ENCODE measurements at regions not wholly inside any gene's neighbourhood (a gene's known extent, or its start where the extent isn't known, plus 50 kb on each side); places are given as distances from the start of the nearest gene placed in this dataset.
"Not testable (repeated sequence)": the region's sequence is repeated elsewhere in the genome, so short reads cannot be mapped to it uniquely, and the experiment has no call there.

GRCh38 chr1:88523854-88524528 is 160.1 kb upstream of the PKN2 start:
- no peak for DNase-seq

- no peak for DNase-seq
Observed at GRCh38 chr1:88526456-88526855, 157.6 kb upstream of the PKN2 start.

GRCh38 chr1:88528792-88529191 is 155.3 kb upstream of the PKN2 start:
- DNase-seq = no peak

GRCh38 chr1:88529581-88529980 is 154.5 kb upstream of the PKN2 start:
- DNase-seq = no peak

- no peak for DNase-seq
Observed at GRCh38 chr1:88530246-88530645, 153.8 kb upstream of the PKN2 start.

- DNase-seq = no peak
Observed at GRCh38 chr1:88537787-88538186, 146.3 kb upstream of the PKN2 start.

- no peak for DNase-seq
Observed at GRCh38 chr1:88538222-88538899, 145.7 kb upstream of the PKN2 start.

- no peak for DNase-seq
Observed at GRCh38 chr1:88540255-88540654, 143.8 kb upstream of the PKN2 start.

- no peak for DNase-seq
Observed at GRCh38 chr1:88541596-88541995, 142.5 kb upstream of the PKN2 start.

- DNase-seq = no peak
Observed at GRCh38 chr1:88544195-88544594, 139.9 kb upstream of the PKN2 start.

- DNase-seq = peak; percentile 28
Observed at GRCh38 chr1:88549536-88549935, 134.5 kb upstream of the PKN2 start.

GRCh38 chr1:88552226-88552625 is 131.8 kb upstream of the PKN2 start:
- no peak for DNase-seq

GRCh38 chr1:88557014-88557413 is 127.1 kb upstream of the PKN2 start:
- no peak for DNase-seq

- no peak for DNase-seq
Observed at GRCh38 chr1:88560621-88561020, 123.5 kb upstream of the PKN2 start.

GRCh38 chr1:88562991-88563390 is 121.1 kb upstream of the PKN2 start:
- no peak for DNase-seq

GRCh38 chr1:88566615-88567387 is 117.3 kb upstream of the PKN2 start:
- DNase-seq = no peak

- no peak for DNase-seq
Observed at GRCh38 chr1:88571506-88571905, 112.6 kb upstream of the PKN2 start.

- no peak for DNase-seq
Observed at GRCh38 chr1:88579598-88579997, 104.5 kb upstream of the PKN2 start.

- no peak for DNase-seq
Observed at GRCh38 chr1:88581703-88582102, 102.4 kb upstream of the PKN2 start.

- DNase-seq = no peak
Observed at GRCh38 chr1:88593358-88593757, 90.7 kb upstream of the PKN2 start.

GRCh38 chr1:88595355-88596002 is 88.6 kb upstream of the PKN2 start:
- DNase-seq = peak; percentile 10

GRCh38 chr1:88597973-88598372 is 86.1 kb upstream of the PKN2 start:
- DNase-seq = not testable (repeated sequence)

GRCh38 chr1:88608139-88608943 is 75.7 kb upstream of the PKN2 start:
- peak; percentile 23 for DNase-seq

Data from fibroblast of upper back skin (primary cell).